ENCODE measurements at regions not wholly inside any gene's neighbourhood (a gene's known extent, or its start where the extent isn't known, plus 50 kb on each side); places are given as distances from the start of the nearest gene placed in this dataset.
"Not testable (repeated sequence)": the region's sequence is repeated elsewhere in the genome, so short reads cannot be mapped to it uniquely, and the experiment has no call there.

DNA sequence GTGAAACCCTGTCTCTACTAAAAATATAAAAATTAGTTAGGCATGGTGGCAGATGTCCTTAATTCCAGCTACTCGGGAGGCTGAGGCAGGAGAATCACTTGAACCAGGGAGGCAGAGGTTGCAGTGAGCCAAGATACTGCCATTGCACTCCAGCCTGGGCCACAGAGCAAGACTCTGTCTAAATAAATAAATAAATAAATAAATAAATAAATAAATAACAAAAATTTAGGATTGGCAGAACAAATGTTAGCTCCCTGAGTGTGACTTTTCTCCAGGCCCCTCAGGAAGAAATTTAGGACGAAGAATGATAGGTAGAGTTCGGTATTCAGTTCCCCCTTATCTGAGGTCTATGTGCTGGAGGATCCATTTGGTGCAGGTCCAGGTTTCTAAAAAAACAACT, 181.2 kb downstream of the CD47 start:
- DNase-seq (ENCODE audit: extremely low read depth in 1 of 2, low read depth in 1 of 2): not testable (repeated sequence)

DNA sequence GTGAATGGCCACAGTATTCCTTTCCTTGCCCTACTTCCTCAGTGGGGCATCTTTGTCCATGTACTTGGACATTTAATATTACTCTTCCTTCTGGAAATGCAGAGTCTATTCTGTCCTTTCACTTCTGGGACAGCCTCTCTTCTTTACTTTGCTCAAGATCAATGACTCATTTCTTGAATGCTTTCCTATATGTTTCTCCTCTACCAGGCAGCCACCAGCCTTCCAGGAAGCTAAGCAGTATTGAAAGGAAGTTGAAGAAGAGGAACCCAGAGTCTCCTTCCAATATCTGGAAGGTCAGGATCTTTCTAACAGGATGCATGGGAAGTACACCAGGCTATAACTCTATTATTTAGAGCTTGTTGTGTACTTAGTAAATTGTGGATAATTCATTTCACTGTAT, 182.8 kb downstream of the CD47 start:
- no peak for DNase-seq (ENCODE audit: extremely low read depth in 1 of 2, low read depth in 1 of 2)

DNA sequence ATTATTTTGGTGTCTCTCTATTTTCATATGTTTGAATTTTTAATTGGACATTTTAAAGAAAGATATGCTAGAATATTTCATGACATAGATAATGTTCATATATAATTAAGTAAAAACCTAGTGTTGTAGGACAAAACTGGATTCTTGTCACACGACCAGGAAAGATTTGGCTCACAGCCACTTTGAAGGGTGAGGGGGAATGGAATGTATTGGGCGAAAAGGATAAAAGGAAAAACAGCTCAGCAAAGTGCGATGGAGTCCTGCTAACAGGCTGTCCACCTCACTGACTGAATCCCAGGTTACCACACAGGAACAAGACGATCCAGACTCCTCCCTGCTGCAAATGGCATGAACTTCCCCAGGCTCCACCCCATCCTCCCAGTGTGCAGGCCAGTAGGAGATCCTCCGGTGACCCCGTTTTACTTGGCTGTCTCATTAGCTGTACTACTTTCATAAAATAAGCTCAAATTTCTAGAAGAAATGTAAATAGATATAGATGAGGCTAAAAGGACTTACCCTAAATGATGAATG, 186.2 kb downstream of the CD47 start:
- no peak for DNase-seq (ENCODE audit: extremely low read depth in 1 of 2, low read depth in 1 of 2)

DNA sequence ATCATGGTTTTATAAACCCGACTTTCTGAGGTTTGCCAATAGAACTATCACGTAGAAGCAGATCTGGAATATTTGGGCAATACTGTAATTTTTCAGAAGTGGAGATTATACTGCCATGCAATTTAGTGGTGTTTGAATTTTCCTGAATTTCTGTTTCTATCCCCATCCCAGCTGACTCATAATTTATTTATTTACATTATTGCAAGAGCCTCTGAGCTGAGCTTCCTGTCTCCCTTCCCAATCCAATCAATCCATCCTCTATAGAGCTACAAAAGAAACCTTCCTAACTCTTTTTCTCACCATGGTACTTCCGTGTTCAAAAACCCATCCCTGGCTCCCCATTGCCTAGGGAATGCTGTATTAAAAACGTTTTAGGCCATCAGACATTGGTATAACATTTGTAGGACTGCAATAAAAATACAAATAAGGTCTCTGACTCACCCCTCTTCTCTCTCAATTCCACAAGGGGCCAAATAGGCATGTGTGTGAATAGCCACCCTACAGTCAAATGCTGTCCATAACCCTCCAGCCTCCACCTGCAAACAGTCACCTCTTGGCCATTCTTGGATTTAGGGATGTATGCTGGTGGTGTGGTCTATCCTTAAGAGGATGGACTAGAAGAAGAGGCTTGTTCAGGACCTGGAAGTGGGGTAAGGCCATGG, 190.7 kb downstream of the CD47 start:
- no peak for DNase-seq (ENCODE audit: extremely low read depth in 1 of 2, low read depth in 1 of 2)

DNA sequence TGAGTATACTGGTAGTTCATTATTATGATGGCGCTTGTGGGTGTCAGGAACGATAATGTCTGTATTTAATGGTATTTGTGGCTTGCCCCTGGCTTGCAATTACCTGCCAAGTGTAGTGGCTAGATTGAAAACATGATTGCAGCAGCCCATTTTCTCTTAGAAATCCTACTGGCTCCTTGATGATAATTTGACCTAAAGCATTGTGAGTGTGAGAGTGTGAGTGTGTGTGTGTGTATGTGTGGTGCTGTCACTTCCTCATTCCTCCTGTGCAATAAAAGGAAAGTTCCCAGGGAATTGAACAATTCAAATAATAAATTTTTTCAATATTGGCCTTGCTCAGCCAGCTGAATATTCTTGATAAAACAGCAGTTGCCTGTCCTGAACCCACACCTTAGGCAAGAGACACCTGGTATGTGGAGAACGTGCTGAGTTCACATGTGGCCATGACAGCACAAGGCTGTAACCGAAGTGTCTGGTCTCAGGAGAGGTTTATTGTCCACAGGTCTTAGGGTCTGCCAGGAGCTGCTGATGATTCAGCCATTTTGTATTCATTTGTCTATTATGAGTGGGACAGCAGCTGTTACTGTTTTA, 193.3 kb downstream of the CD47 start:
- DNase-seq (ENCODE audit: extremely low read depth in 1 of 2, low read depth in 1 of 2): no peak

DNA sequence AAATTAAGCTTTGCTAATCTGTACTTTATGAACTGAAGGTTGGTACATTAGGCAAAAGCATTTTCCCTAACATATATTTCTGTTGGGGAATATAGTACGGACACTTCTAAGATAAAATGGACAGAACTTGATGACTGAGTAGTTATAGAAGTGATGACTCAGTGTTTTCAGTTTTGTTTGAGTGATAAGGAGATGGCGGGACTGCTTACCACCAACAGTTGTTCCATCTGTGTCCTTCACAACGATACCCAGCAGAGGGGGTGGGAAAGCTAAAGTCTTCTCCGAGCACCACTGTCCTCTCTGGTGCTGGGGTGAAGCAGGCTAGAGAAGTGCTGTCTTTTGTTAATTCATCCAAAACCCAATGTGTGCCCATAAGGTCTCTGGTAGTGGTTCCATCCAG, 195.8 kb downstream of the CD47 start:
- no peak for DNase-seq (ENCODE audit: extremely low read depth in 1 of 2, low read depth in 1 of 2)

DNA sequence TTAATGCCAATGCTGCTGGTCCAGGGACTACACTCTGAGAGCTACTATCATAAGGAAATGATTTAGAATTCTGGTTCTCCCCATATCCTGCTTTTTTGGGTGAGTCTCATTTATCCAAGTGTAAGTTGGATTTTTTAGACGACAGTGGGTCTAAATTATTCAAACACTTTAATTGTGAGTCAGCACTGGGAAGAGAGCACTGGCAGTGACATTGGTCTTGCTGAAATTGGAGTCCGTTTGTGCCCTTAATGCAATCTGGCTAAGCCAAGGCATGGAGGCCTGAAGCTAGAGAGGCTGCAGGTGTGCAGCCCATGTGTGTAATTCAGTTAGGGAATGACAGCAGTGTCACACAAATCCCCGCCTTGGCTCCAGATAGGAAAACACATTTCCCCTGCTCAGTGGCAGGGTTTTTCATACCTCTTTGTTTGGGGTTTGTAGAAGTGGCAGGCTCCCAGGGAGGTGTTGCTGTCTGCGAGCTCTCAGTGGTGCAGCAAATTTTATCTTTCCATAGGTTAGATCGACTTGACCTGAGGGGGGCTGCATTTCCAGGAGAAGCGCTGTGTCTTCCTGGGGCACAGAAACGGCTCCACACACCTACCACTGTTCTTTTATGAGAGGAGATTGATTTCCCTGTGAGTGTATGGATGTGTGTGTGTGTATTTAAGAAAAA, 197.7 kb downstream of the CD47 start:
- DNase-seq (ENCODE audit: extremely low read depth in 1 of 2, low read depth in 1 of 2): no peak

DNA sequence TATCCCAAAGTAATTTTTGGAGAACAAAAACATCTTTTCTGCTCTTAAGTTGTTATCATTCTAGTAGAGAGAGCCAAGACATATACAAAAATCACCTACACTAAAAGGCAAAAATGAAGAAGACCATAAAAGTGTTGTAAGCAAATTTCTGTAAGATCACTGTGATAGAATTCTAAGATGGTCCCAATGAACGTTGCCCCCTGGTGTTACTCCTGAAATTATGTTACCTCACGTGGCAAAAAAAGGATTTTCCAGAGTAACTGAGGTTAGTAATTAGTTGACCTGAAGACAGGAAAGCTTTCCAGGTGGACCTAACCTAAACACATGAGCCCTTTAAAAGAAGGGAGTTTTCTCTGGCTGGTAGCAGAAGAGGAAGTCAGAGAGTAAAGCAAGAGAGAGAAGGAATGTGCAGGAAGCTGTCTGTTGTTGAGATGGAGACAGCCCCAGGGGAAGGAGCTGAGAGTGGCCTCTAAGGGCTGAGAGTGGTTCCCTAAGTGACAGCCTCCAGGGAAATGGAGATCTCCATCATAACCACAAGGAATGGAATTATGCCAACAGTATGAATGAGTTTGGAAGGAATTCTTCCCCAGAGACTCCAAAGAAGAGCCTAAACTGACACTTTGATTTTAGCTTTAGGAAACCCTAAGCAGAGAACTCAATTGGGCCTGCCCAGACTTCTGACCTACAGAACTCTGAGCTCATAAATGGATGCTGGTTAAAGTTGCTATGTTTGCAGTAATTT, 205.9 kb downstream of the CD47 start:
- DNase-seq (ENCODE audit: extremely low read depth in 1 of 2, low read depth in 1 of 2): no peak

DNA sequence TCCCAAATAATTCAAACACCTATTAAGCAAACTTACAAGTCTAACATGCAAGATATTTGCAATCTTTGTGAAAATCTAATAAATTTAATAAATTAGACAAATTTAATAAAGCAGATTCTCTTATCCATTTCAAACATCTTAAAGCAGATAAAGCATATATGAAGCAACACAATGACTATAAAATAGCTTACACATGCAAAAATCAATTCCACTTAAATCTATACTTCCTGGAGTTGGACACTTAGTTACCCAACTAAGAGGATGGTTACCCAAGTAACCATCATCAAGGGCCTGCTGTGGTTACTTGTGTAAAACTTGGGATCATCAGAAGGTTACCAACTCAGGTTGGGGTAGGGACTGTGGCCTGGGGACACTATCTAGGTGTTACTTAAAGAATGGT, 206.8 kb downstream of the CD47 start:
- no peak for DNase-seq (ENCODE audit: extremely low read depth in 1 of 2, low read depth in 1 of 2)

DNA sequence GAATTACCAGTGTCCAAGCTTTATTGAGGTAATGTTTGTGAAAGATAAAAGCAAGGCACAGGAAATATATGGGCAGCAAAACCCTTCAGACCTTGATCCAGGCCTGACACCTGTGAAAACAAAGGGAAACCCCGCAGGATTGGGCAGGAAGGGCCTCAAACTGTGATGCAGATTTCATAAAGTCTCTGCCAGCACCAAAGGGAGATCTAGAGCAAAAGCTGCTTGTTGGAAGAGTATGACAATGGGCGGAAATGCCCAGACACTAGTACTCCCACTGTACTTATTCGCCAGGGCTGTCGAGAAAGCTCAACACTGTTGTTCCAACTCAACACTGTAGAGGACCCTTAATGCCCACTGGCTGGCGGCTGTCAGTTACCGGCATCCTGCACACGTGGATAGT, 207.9 kb downstream of the CD47 start:
- DNase-seq (ENCODE audit: extremely low read depth in 1 of 2, low read depth in 1 of 2): no peak

DNA sequence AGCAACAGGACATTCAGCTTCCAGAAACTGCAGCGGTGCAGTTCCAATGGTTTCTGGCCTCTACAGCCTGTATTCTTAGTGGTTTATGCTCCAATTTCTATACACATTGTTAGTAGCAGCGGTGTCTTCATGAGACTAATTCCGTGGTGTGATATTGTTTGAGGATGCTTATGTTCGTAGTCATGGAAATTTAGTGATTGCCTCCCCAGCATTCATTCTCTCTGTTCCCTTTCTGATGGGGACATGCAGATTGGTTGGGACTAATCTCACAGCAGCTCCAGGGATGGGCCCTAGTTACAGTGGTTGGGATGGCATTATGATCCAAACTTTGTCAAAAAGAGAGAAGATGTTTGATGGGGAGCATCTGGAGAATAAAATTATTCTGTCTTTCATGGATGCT, 208.6 kb downstream of the CD47 start:
- DNase-seq (ENCODE audit: extremely low read depth in 1 of 2, low read depth in 1 of 2): no peak

DNA sequence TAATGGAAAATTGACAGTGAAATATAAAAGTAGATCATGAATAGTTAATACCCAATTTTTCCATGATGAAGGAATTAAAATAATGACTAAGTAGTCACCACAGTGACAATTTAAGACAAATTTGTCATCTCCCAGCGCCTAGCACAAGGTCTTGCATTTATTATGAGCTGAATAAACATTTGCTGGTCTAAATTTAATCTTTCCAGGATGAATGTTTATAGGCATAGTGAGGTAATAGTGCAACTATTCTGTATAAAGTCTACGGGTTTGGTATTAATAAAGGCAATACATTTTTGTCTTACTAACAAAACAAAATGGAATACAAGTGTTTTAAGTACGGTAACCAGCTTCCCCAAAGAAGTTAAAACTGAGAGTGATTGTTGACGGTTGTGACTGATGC, 209.3 kb downstream of the CD47 start:
- DNase-seq (ENCODE audit: extremely low read depth in 1 of 2, low read depth in 1 of 2): no peak

DNA sequence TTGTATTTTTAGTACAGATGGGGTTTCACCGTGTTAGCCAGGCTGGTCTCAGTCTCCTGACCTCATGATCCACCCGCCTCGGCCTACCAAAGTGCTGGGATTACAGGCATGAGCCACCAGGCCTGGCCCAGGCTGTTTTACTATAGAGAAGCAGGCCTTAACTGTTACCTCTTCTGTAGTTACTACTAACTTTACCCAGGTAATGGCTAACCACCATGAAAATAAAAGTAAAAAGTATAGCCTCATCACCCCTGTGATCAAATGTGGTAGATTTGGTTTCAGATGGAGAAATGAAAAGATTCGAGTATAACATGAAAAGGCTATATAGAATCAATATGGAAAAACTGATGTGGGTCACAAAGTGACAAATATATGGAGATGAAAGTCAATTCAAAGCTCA, 210.1 kb downstream of the CD47 start:
- DNase-seq (ENCODE audit: extremely low read depth in 1 of 2, low read depth in 1 of 2): no peak

DNA sequence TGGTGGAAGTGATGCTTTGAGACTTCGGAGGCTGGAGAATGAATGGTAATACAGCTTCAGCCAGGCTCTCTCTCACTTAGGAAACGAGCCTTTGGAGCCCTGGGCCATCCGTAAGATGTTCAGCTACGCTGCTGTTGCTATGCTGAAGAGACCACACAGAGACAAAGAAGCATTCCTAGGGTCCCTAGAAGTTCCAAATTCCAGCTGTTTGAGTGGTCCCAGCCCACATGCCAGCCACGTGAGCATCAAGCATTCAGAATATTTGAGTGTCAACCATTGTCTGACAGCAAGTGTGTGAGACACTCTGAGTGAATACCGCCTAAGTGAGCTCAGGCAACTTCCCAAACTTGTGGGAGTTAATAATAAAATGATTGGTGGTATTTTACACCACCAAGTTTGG, 212.9 kb downstream of the CD47 start:
- DNase-seq (ENCODE audit: extremely low read depth in 1 of 2, low read depth in 1 of 2): no peak

DNA sequence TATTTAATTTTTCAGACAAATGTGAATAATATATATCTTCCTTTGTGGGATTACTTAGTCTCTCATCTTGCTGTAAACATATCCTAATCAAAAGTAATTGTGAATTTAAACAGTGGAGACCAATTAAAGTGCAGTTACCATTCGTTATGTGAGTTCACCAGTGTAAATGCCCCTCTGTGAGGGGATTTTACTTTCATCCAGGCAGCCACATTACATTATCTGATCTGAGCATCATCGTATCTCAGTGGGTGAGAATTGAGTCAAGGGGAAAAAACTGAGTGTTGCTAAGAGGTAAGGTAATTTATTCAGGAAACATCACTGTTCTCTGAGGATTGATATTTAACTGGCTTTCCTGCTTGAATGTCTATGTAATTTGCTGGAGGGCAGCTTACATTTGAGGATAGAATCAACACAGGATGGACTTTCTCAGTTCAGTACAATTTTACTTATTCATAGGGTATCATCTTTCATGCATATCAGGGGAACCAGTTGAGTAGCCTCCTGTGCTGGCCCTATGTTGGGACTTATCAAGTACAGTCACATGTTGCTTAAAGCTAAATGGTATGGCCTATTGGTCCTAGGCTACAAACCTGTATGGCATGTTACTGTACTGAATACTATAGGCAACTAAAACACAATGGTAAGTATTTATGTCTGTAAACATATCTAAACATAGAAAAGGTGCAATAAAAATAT, 219.7 kb downstream of the CD47 start:
- DNase-seq (ENCODE audit: extremely low read depth in 1 of 2, low read depth in 1 of 2): no peak

DNA sequence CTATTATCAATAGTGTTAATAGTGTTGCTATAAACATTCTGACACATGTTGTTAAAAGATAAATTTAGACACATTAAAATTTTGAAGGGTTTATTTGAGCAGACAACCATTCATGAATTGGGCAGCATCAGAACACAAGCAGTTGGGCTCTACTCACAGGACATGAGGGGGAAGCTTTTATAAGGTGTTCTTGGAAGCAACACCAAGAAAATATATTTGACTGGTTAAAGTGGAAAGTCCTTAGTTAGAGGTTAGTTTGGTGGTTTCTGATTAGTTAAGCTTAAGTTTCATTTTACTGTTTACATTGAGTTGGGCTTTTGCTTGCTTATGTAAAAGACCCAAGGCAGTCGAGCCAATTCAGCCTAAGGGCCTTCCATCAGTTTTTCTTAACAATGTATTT, 220.7 kb downstream of the CD47 start:
- DNase-seq (ENCODE audit: extremely low read depth in 1 of 2, low read depth in 1 of 2): no peak

DNA sequence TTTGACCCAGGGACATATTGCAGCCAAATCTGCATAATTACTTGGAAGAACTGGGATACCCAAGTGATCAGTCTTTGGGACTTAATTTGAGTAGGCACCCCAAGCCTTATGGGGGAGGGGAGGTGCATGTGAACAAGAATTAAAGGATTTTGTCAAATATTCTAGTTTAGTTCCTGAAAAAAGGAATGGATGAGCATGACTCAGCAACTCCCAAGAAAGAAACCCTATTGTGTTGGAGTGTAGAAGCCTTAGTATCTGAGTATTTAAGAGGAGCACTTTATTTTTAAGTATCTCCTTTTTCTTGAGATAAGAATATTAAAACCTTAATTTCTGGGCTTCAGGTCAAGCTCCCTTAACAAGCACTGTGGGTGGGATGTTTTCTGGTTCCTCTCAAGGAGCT, 222.4 kb downstream of the CD47 start:
- DNase-seq (ENCODE audit: extremely low read depth in 1 of 2, low read depth in 1 of 2): no peak

DNA sequence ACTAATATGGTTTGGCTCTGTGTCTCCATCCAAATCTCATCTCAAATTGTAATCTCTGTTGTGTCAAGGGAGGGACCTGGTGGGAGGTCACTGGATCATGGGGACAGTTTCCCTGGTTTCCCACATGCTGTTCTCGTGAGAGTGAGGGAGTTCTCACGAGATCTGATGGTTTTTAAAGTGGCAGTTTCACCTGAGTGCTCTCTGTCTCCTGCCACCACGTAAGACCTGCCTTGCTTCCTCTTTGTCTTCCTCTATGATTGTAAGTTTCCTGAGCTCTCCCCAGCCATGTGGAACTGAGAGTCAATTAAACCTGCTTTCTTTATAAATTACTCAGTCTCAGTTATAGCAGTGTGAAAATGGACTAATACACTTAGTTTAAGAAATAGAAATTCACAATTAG, 228.9 kb downstream of the CD47 start:
- no peak for DNase-seq (ENCODE audit: extremely low read depth in 1 of 2, low read depth in 1 of 2)

DNA sequence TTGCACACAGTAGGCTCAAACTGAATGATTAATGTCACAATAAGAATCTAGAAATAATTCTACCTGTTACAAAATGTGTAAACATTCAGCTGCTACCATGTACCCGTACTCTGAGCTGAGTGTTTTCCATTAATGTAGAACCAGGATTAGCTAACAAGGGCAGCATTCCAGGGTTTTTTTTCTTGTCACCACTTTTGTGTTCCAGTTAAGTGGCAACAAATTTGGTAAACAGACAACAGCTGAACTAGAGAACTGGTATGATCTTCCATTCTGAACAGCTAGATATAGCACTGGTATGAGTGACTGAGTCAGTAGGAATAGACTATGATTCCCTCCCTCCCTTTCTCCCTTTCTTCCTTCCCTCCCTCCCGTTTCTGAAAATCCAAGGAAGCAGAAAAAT, 229.4 kb downstream of the CD47 start:
- no peak for DNase-seq (ENCODE audit: extremely low read depth in 1 of 2, low read depth in 1 of 2)

Data from activated CD8-positive, alpha-beta memory T cell treated with anti-CD3 and anti-CD28 coated beads for 1 hour (primary cell).